Mesenchymal stem cell (in vitro differentiated cells and primary cell): ENCODE measurements at regions not wholly inside any gene's neighbourhood (a gene's known extent, or its start where the extent isn't known, plus 50 kb on each side); places are given as distances from the start of the nearest gene placed in this dataset.
A peak's percentile ranks its signal among the peaks of the same experiment; 100 is the strongest.

ENCODE experiments used
- DNase-seq: peaks from one replicate; pipeline ENCODE4 v3.0.0-alpha.2; 2013
- H2AFZ ChIP-seq: one replicate; pipeline ENCODE4 v1.6.1; 2013; ENCODE audit warnings: low read depth, mild to moderate bottlenecking, control low read depth, inconsistent platforms, low read length, moderate library complexity
- H2AK5ac ChIP-seq: 2 replicates; pipeline ENCODE4 v1.6.1; 2013; ENCODE audit warnings: low read length, moderate library complexity, mild to moderate bottlenecking, inconsistent platforms; ENCODE audit not compliant: severe bottlenecking
- H2BK120ac ChIP-seq: one replicate; pipeline ENCODE4 v1.6.1; 2013; ENCODE audit warnings: low read depth, mild to moderate bottlenecking, inconsistent platforms, low read length, moderate library complexity
- H2BK12ac ChIP-seq, 2 experiments: one replicate each; pipeline ENCODE4 v1.6.1; 2013; ENCODE audit warnings: inconsistent platforms in 2 of 2, low read length in 2 of 2, mild to moderate bottlenecking in 2 of 2, moderate library complexity in 2 of 2, control low read depth in 1 of 2
- H2BK15ac ChIP-seq: one replicate; pipeline ENCODE4 v1.6.1; 2013; ENCODE audit warnings: mild to moderate bottlenecking, low read depth, inconsistent platforms; ENCODE audit not compliant: poor library complexity, severe bottlenecking
- H2BK5ac ChIP-seq: 2 replicates; pipeline ENCODE4 v1.6.1; 2013; ENCODE audit warnings: low read depth, mild to moderate bottlenecking, low read length, control low read depth, inconsistent platforms; ENCODE audit not compliant: poor library complexity, severe bottlenecking
- H3K14ac ChIP-seq, 2 experiments: one replicate each; pipeline ENCODE4 v1.6.1; 2013; ENCODE audit warnings: inconsistent platforms in 2 of 2, low read length in 2 of 2, control low read depth in 1 of 2, mild to moderate bottlenecking in 1 of 2, moderate library complexity in 1 of 2
- H3K18ac ChIP-seq, 2 experiments: one replicate each; pipeline ENCODE4 v1.6.1; 2013; ENCODE audit warnings: inconsistent platforms in 2 of 2, low read length in 2 of 2, control low read depth in 1 of 2, low read depth in 1 of 2, mild to moderate bottlenecking in 1 of 2
- H3K23ac ChIP-seq, 2 experiments: one replicate each; pipeline ENCODE4 v1.6.1; 2013; ENCODE audit warnings: inconsistent platforms in 2 of 2, low read length in 2 of 2, mild to moderate bottlenecking in 2 of 2, moderate library complexity in 2 of 2, control low read depth in 1 of 2
- H3K27ac ChIP-seq: 2 replicates; pipeline ENCODE4 v1.5.1; 2013; ENCODE audit warnings: mild to moderate bottlenecking, moderate library complexity, low read length, control low read depth, inconsistent platforms; ENCODE audit not compliant: poor library complexity, severe bottlenecking
- H3K27me3 ChIP-seq, 2 experiments: 2 replicates each; pipeline versions ENCODE4 v1.6.1 to v1.7.0; 2013; ENCODE audit warnings: low read length in 2 of 2, mild to moderate bottlenecking in 2 of 2, moderate library complexity in 2 of 2, control low read depth in 1 of 2, inconsistent platforms in 1 of 2; ENCODE audit not compliant: control insufficient read depth in 1 of 2, insufficient read depth in 1 of 2
- H3K36me3 ChIP-seq, 2 experiments: 2 replicates each; pipeline versions ENCODE4 v1.6.1 to v1.7.0; 2013; ENCODE audit warnings: low read length in 2 of 2, control low read depth in 1 of 2, inconsistent platforms in 1 of 2, low read depth in 1 of 2, mild to moderate bottlenecking in 1 of 2; ENCODE audit not compliant: insufficient read depth in 2 of 2, control insufficient read depth in 1 of 2
- H3K4ac ChIP-seq, 2 experiments: one replicate each; pipeline ENCODE4 v1.6.1; 2013; ENCODE audit warnings: inconsistent platforms in 2 of 2, low read length in 2 of 2, mild to moderate bottlenecking in 2 of 2, moderate library complexity in 2 of 2, control low read depth in 1 of 2, low read depth in 1 of 2
- H3K4me1 ChIP-seq: 2 replicates; pipeline ENCODE4 v1.6.1; 2013; ENCODE audit warnings: low read depth, low read length, control low read depth; ENCODE audit not compliant: control insufficient read depth, insufficient read depth
- H3K4me2 ChIP-seq: 2 replicates; pipeline ENCODE4 v1.6.1; 2013; ENCODE audit warnings: low read length, mild to moderate bottlenecking, inconsistent platforms; ENCODE audit not compliant: poor library complexity, severe bottlenecking
- H3K4me3 ChIP-seq, 2 experiments: 2 replicates each; pipeline versions ENCODE4 v1.5.1 to v1.7.0; 2013; ENCODE audit warnings: low read length in 2 of 2, mild to moderate bottlenecking in 2 of 2, control low read depth in 1 of 2, low read depth in 1 of 2; ENCODE audit not compliant: insufficient read depth in 1 of 2
- H3K79me1 ChIP-seq: replicated peaks from 2 replicates; pipeline ENCODE4 v1.6.1; 2013; ENCODE audit warnings: mild to moderate bottlenecking, control low read depth, low read length, inconsistent platforms; ENCODE audit not compliant: poor library complexity, severe bottlenecking
- H3K9ac ChIP-seq: 2 replicates; pipeline ENCODE4 v1.7.0; 2013; ENCODE audit warnings: mild to moderate bottlenecking, low read length, moderate library complexity
- H3K9me3 ChIP-seq: 2 replicates; pipeline ENCODE4 v1.7.0; 2013; ENCODE audit warnings: mild to moderate bottlenecking, low read length; ENCODE audit not compliant: control insufficient read depth
- H4K8ac ChIP-seq: one replicate; pipeline ENCODE4 v1.6.1; 2013; ENCODE audit warnings: inconsistent platforms, mild to moderate bottlenecking, low read length, moderate library complexity
- H4K91ac ChIP-seq: one replicate; pipeline ENCODE4 v1.6.1; 2013; ENCODE audit warnings: mild to moderate bottlenecking, low read length, inconsistent platforms
- WGBS: methylation state at CpG from one replicate; pipeline ENCODE4 v1.1.7; 2013; ENCODE audit warnings: mixed read lengths; 5-methylcytosine and 5-hydroxymethylcytosine counted together

- H3K4me3 ChIP-seq = no peak overlapping the region
- H2BK15ac ChIP-seq = no peak overlapping the region
- H3K4me1 ChIP-seq = no peaks in the 10 kb centered on the region
- H3K27me3 ChIP-seq = no peaks in the 10 kb centered on the region
- H3K36me3 ChIP-seq = no peaks in the 10 kb centered on the region
- no peak overlapping the region for H3K4ac ChIP-seq
- H3K18ac ChIP-seq = no peak overlapping the region
- WGBS = no CpG with 5 or more reads among the region's 1 CpG
- H2BK5ac ChIP-seq = no peak overlapping the region
- no peak overlapping the region for H4K91ac ChIP-seq
- no peak overlapping the region for H3K4me2 ChIP-seq
- H2AK5ac ChIP-seq = no peak overlapping the region
- H2BK12ac ChIP-seq = no peak overlapping the region
- H3K23ac ChIP-seq = no peak overlapping the region
- H3K9me3 ChIP-seq = no peaks in the 10 kb centered on the region
- H2BK120ac ChIP-seq = no peak overlapping the region
- no peak overlapping the region for H3K14ac ChIP-seq
- no peak for DNase-seq
- H3K27ac ChIP-seq = no peak overlapping the region
- H2AFZ ChIP-seq = no peak overlapping the region
- no peak overlapping the region for H4K8ac ChIP-seq
- no peaks in the 10 kb centered on the region for H3K79me1 ChIP-seq
- H3K9ac ChIP-seq = peak overlapping the region; percentile 45
These were observed 282.3 kb upstream of the MAD2L1 start for GRCh38 chr4:120348948-120349347.

- no peak for DNase-seq
- Histone ChIP-seq H3K36me3 (no peaks in the 10 kb centered on the region), H2BK120ac (no peak overlapping the region), H3K9me3 (no peaks in the 10 kb centered on the region), H3K27ac (no peak overlapping the region), H3K14ac (no peak overlapping the region), H2AK5ac (no peak overlapping the region), H3K4me3 (no peak overlapping the region), H3K4me2 (no peak overlapping the region), H3K9ac (peak overlapping the region; percentile 45), H3K79me1 (no peaks in the 10 kb centered on the region), H4K8ac (no peak overlapping the region), H2BK12ac (no peak overlapping the region), H2BK15ac (no peak overlapping the region), H4K91ac (no peak overlapping the region), H3K18ac (no peak overlapping the region), H3K23ac (no peak overlapping the region), H2BK5ac (no peak overlapping the region), H3K27me3 (no peaks in the 10 kb centered on the region), H2AFZ (no peak overlapping the region), H3K4ac (no peak overlapping the region), H3K4me1 (no peaks in the 10 kb centered on the region)
- WGBS = 89% methylated on average over 1 of the region's 2 CpGs
These were observed 281.9 kb upstream of the MAD2L1 start for GRCh38 chr4:120348521-120348920.

- no peak overlapping the region for H3K27ac ChIP-seq
- H3K4ac ChIP-seq = no peak overlapping the region
- no peaks in the 10 kb centered on the region for H3K36me3 ChIP-seq
- no peak overlapping the region for H2BK120ac ChIP-seq
- no peak overlapping the region for H4K91ac ChIP-seq
- H2AFZ ChIP-seq = no peak overlapping the region
- H3K18ac ChIP-seq = no peak overlapping the region
- no peak overlapping the region for H2AK5ac ChIP-seq
- no peaks in the 10 kb centered on the region for H3K79me1 ChIP-seq
- H4K8ac ChIP-seq = no peak overlapping the region
- peak; percentile 27 for DNase-seq
- H3K4me1 ChIP-seq = no peaks in the 10 kb centered on the region
- no peak overlapping the region for H2BK15ac ChIP-seq
- WGBS = 61% methylated on average over 4 of the region's 4 CpGs
- no peaks in the 10 kb centered on the region for H3K27me3 ChIP-seq
- no peak overlapping the region for H3K23ac ChIP-seq
- H2BK5ac ChIP-seq = no peak overlapping the region
- H3K9ac ChIP-seq = no peak overlapping the region
- H3K14ac ChIP-seq = no peak overlapping the region
- no peak overlapping the region for H3K4me3 ChIP-seq
- H2BK12ac ChIP-seq = no peak overlapping the region
- H3K4me2 ChIP-seq = no peak overlapping the region
- no peaks in the 10 kb centered on the region for H3K9me3 ChIP-seq
These were observed 265.1 kb upstream of the MAD2L1 start for GRCh38 chr4:120331486-120332370.

GRCh38 chr4:120329386-120329785 is 262.7 kb upstream of the MAD2L1 start:
- Histone ChIP-seq H3K9ac (no peak overlapping the region), H2BK15ac (no peak overlapping the region), H3K4me2 (no peak overlapping the region), H3K36me3 (no peaks in the 10 kb centered on the region), H2BK120ac (no peak overlapping the region), H3K27me3 (no peaks in the 10 kb centered on the region), H4K8ac (no peak overlapping the region), H3K27ac (no peak overlapping the region), H3K14ac (no peak overlapping the region), H2AK5ac (no peak overlapping the region), H2AFZ (no peak overlapping the region), H3K23ac (no peak overlapping the region), H2BK12ac (no peak overlapping the region), H3K4me1 (no peaks in the 10 kb centered on the region), H3K4ac (no peak overlapping the region), H4K91ac (no peak overlapping the region), H2BK5ac (no peak overlapping the region), H3K79me1 (no peaks in the 10 kb centered on the region), H3K18ac (no peak overlapping the region), H3K9me3 (no peaks in the 10 kb centered on the region), H3K4me3 (no peak overlapping the region)
- no peak for DNase-seq
- 97% methylated on average over 1 of the region's 1 CpG for WGBS
